HFF-Myc (cell line): ENCODE measurements at regions not wholly inside any gene's neighbourhood (a gene's known extent, or its start where the extent isn't known, plus 50 kb on each side); places are given as distances from the start of the nearest gene placed in this dataset.

ENCODE experiments used
- DNase-seq: peaks from one replicate; pipeline ENCODE4 v3.0.0-alpha.2; 2011; ENCODE audit warnings: low read depth; ENCODE audit errors: extremely low read depth
- H3K4me3 ChIP-seq: replicated peaks from 2 replicates; pipeline ENCODE4 v1.5.1; 2011; ENCODE audit warnings: low read depth, mild to moderate bottlenecking, control low read depth, low read length
- CTCF ChIP-seq: IDR thresholded peaks from 2 replicates; pipeline ENCODE4 v1.5.1; 2012; ENCODE audit warnings: mild to moderate bottlenecking, low read depth, low read length, control low read depth; ENCODE audit errors: missing control alignments

- DNase-seq = no peak
- H3K4me3 ChIP-seq = no peak overlapping the region
- TF ChIP-seq CTCF = no peak
These were observed 885.3 kb downstream of the TTLL7 start for GRCh38 chr1:83113652-83114051.

GRCh38 chr1:83112248-83112885, 886.6 kb downstream of the TTLL7 start:
- no peak for DNase-seq
- no peak for TF ChIP-seq CTCF
- H3K4me3 ChIP-seq = no peak overlapping the region

GRCh38 chr1:83110156-83110555, 888.8 kb downstream of the TTLL7 start:
- no peak for DNase-seq
- no peak for TF ChIP-seq CTCF
- no peak overlapping the region for H3K4me3 ChIP-seq

- no peak for TF ChIP-seq CTCF
- DNase-seq = no peak
- no peak overlapping the region for H3K4me3 ChIP-seq
These were observed 889.2 kb downstream of the TTLL7 start for GRCh38 chr1:83109692-83110091.

GRCh38 chr1:83104558-83104957, 894.4 kb downstream of the TTLL7 start:
- TF ChIP-seq CTCF = no peak
- H3K4me3 ChIP-seq = no peak overlapping the region

GRCh38 chr1:83103341-83103740, 895.6 kb downstream of the TTLL7 start:
- DNase-seq = peak; percentile 26
- no peak overlapping the region for H3K4me3 ChIP-seq
- TF ChIP-seq CTCF = no peak

More at GRCh38 chr1:83104558-83104957, 894.4 kb downstream of the TTLL7 start:
- no peak for DNase-seq

- DNase-seq = peak; percentile 74
- TF ChIP-seq CTCF = no peak
- H3K4me3 ChIP-seq = no peak overlapping the region
These were observed 896.3 kb downstream of the TTLL7 start for GRCh38 chr1:83102630-83103071.
